Dermis microvascular lymphatic vessel endothelial cell (primary cell): ENCODE measurements at regions not wholly inside any gene's neighbourhood (a gene's known extent, or its start where the extent isn't known, plus 50 kb on each side); places are given as distances from the start of the nearest gene placed in this dataset.
"Not testable (repeated sequence)": the region's sequence is repeated elsewhere in the genome, so short reads cannot be mapped to it uniquely, and the experiment has no call there.

Experiments
- DNase-seq, 2 donors: peaks; one replicate each; pipeline versions ENCODE4 v3.0.0 to v3.0.0-alpha.2; 2010; ENCODE audit warnings: low read depth in 2 of 2

GRCh38 chr5:63894690-63895089, 67.6 kb downstream of the HTR1A start:
- DNase-seq, result no peak

DNA sequence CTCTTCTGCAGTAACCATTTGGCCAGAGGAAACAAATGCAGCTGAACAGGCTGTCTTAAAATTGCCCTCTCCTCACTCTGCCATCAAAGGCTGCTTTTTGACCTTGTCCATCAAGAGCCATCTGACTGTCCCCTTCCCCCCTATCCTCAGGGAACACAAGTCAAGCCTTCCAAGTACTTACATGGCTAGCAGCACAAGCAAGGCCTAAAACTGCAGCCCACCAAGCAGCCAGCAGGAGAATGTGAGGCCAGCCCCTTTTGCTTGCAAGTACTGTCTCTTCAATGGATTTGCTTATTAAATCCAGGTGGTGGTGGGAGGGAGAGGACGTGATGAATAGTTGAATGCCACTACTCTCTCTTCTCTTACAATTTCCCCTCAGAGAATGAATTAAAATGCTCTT, 83.5 kb downstream of the HTR1A start:
- DNase-seq, result no peak

GRCh38 chr5:63877961-63878360, 84.3 kb downstream of the HTR1A start:
- no peak for DNase-seq

- no peak for DNase-seq
Measured at GRCh38 chr5:63860379-63860778, 101.9 kb downstream of the HTR1A start.

- no peak for DNase-seq
Measured at GRCh38 chr5:63854076-63854475, 108.2 kb downstream of the HTR1A start.

- no peak for DNase-seq
Measured at GRCh38 chr5:63843190-63843589, 119.1 kb downstream of the HTR1A start.

GRCh38 chr5:63837437-63837836, 124.8 kb downstream of the HTR1A start:
- DNase-seq, result no peak

DNA sequence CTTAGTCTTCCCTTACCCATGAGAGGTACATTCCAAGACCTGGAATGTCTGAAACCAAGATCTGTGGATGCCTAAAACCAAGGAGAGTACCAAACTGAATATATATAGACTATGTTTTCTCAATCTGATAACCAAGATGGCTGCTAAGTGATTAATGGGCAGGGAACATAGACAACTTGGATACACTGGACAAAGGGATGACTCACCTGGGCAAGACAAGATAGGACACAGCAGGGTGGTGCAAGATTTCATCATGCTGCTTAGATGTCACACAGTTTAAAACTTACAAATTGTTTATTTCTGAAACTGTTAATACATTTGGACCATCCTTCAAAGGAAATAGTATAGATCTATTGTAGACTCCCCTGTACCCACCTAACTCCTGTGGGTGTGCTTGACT, 130.9 kb downstream of the HTR1A start:
- no peak for DNase-seq

- no peak for DNase-seq
Measured at GRCh38 chr5:63825984-63826383, 136.3 kb downstream of the HTR1A start.

DNA sequence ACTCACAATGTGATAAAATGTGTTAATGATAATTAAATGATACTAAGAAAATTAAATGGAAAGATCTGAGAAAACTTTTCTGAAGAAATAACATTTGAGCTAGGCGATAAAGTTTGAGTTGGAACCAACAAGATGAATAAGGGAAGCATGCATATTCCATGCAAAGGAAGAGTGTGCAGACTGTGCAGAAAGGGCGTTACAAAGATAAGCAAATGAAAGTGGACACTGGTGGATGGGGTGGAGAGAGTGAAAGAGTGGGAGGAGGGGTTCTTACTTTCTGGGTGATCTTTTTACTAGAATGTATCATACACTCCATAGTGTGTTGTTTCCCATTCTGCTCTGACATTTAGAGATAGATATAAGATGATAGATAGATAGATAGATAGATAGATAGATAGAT, 138.7 kb downstream of the HTR1A start:
- DNase-seq, result no peak

DNA sequence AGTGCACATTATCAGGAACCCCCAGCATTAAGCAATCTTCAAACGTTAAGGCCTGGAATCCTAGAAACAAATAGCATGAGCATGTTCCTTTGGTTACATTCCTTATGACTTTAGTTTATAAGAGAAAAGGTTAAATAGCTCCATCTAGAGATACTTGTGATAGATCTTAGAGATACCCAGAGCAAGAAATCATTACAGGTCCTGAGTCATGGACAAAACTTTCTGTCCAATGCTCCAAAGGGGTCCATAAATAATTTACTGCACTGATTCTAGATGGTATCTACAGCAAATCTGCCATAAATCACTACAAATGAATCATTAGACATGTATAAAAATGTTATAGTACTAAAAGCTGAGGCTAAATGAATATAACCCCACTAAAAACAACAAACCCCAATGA, 139.6 kb downstream of the HTR1A start:
- no peak for DNase-seq

DNA sequence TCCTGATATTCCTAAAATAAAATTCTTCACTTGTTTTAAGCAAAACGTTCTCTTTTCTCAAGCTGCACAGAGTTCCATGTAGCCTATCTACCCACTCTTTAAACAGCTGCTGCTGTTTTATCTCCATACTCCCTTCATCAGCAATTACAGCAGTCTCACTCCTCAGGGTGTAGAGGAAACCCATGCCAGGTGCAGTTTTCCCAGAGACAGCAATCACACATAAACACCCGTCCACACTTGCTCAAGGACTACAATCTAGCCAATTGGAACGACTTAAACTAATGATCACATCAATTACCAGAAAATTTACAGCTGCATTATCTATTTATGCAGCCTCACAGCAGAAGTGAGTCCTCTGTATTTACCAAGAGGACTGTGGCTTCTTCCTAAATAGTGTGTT, 141.7 kb downstream of the HTR1A start:
- DNase-seq, result no peak

DNA sequence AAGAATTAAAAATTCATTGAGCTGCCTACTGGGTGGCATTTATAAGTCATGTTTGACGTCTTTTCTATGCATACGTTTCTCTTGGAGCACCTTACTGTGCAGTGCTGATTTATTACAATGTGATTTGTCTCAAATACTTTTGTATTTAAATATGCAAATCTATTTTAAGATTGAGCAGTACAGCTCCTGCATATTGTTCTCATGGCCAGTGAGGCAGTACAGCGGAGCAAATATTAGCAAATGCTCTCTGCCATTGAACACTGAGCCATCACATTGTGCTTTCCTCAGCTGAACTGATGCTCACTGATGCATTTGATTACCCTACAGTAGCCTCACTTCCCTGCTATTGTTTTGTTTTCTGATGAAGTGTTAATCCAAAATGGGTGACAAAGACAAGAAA, 149.6 kb downstream of the HTR1A start:
- no peak for DNase-seq

GRCh38 chr5:63811961-63812360, 150.3 kb downstream of the HTR1A start:
- no peak for DNase-seq

- DNase-seq, result no peak
Measured at GRCh38 chr5:63811286-63811685, 151.0 kb downstream of the HTR1A start.

GRCh38 chr5:63805151-63805550, 157.1 kb downstream of the HTR1A start:
- no peak for DNase-seq

GRCh38 chr5:63803165-63803564, 159.1 kb downstream of the HTR1A start:
- DNase-seq, result no peak

DNA sequence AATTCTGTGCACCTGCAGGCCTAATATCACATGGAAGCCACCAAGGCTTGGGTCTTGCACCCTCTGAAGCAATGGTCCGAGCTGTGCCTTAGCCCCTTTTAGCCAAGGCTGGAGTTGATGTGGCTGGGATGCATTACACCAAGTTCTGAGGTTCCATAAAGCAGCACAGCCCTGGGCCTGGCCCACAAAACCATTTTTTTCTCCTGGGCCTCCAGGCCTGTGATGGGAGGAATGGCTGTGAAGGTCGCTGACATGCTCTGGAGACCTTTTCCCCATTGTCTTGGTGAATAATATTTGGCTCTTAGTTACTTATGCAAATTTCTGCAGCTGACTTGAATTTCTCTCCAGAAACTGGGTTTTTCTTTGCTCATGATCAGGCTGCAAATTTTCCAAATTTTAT, 167.3 kb downstream of the HTR1A start:
- DNase-seq, result no peak

GRCh38 chr5:63794296-63794695, 167.9 kb downstream of the HTR1A start:
- DNase-seq, result no peak

- no peak for DNase-seq
Measured at GRCh38 chr5:63774939-63775338, 187.3 kb downstream of the HTR1A start.

GRCh38 chr5:63768221-63768620, 194.0 kb downstream of the HTR1A start:
- DNase-seq, result no peak

- no peak for DNase-seq
Measured at GRCh38 chr5:63760965-63761364, 201.3 kb downstream of the HTR1A start.

DNA sequence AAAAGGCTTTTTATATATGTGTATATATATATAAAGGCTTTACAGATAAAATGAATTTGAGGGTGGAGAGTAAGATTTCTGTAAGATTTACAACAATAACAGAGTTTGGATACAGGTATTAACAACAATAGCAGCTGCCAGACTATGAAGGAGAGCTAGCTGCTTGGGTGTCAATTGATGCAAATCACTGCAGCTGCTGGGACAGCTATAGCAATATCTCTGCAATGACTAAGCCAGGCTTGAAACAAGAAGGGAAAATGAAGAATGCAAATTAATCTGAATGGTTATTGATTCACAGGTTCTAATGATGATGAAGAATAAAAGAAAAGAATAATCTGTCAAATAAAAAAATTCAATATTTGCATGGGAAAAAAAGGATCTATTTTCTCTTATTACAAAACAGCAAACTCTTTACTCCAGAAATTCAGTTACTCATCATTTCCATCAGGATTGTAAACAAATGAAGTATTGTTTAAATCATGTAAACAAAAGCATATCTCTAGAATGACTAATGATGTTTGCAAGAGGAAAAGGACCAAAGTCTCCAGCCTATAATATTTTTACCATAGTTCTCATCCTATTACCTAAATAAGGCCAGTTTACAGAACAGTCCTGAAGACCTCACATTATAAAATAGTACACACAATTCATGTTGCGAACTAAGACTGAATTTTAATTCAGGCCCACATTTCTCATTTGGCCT, 219.0 kb downstream of the HTR1A start:
- DNase-seq, result no peak

DNA sequence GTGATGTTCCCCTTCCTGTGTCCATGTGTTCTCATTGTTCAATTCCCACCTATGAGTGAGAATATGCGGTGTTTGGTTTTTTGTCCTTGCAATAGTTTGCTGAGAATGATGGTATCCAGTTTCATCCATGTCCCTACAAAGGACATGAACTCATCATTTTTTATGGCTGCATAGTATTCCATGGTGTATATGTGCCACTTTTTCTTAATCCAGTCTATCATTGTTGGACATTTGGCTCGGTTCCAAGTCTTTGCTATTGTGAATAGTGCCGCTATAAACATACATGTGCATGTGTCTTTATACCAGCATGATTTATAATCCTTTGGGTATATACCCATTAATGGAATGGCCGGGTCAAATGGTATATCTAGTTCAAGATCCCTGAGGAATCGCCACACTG, 229.4 kb downstream of the HTR1A start:
- not testable (repeated sequence) for DNase-seq
